Left ventricle myocardium inferior (tissue), 1 donor: ENCODE measurements at regions not wholly inside any gene's neighbourhood (a gene's known extent, or its start where the extent isn't known, plus 50 kb on each side); places are given as distances from the start of the nearest gene placed in this dataset.

Experiments used
- DNase-seq: peaks from one replicate; pipeline ENCODE4 v3.0.0-alpha.2; 2020
- H3K27ac ChIP-seq: fragments of 200-600 bp; replicated peaks from 2 replicates; pipeline ENCODE4 v1.8.0; 2021
- H3K27me3 ChIP-seq: fragments of 200-600 bp; 2 replicates; pipeline ENCODE4 v1.8.0; 2021; ENCODE audit warnings: low read depth
- H3K36me3 ChIP-seq: fragments of 200-600 bp; 2 replicates; pipeline ENCODE4 v1.8.0; 2021
- H3K4me1 ChIP-seq: fragments of 200-600 bp; 2 replicates; pipeline ENCODE4 v1.8.0; 2021
- H3K4me3 ChIP-seq: fragments of 200-600 bp; 2 replicates; pipeline ENCODE4 v1.8.0; 2021; ENCODE audit warnings: mild to moderate bottlenecking, moderate library complexity
- H3K9me3 ChIP-seq: fragments of 200-600 bp; replicated peaks from 2 replicates; pipeline ENCODE4 v1.8.0; 2021
- CTCF ChIP-seq: fragments of 200-600 bp; IDR thresholded peaks from 2 replicates; pipeline ENCODE4 v1.8.0; 2021; ENCODE audit warnings: antibody characterized with exemption, mild to moderate bottlenecking, borderline replicate concordance
- intact Hi-C: fragments of 100-400 bp; cut with micrococcal nuclease; formaldehyde crosslinking; loops from one replicate; pipeline ENCODE4 v1.11.0; 2022
- donor health status: DM: no; HTN: yes; CAD: no; lungs with severe emphysema.

GRCh38 chr3:13219077-13219901 is 146.1 kb upstream of the IQSEC1 start:
- Histone ChIP-seq H3K4me1 (peaks cover 16% of the 10 kb centered on the region), H3K4me3 (no peak overlapping the region), H3K27me3 (peaks cover 30% of the 10 kb centered on the region), H3K36me3 (no peaks in the 10 kb centered on the region), H3K27ac (no peak overlapping the region), H3K9me3 (no peaks in the 10 kb centered on the region)
- intact Hi-C loops = no loop called here
- TF ChIP-seq CTCF = no peak
- no peak for DNase-seq

GRCh38 chr3:13218541-13218908 is 145.3 kb upstream of the IQSEC1 start:
- peaks cover 38% of the 10 kb centered on the region for H3K27me3 ChIP-seq
- no peak for DNase-seq
- no peak overlapping the region for H3K27ac ChIP-seq
- H3K4me3 ChIP-seq = no peak overlapping the region
- no peak for TF ChIP-seq CTCF
- intact Hi-C loops = no loop called here
- H3K4me1 ChIP-seq = peaks cover 9% of the 10 kb centered on the region
- no peaks in the 10 kb centered on the region for H3K36me3 ChIP-seq
- no peaks in the 10 kb centered on the region for H3K9me3 ChIP-seq

DNA sequence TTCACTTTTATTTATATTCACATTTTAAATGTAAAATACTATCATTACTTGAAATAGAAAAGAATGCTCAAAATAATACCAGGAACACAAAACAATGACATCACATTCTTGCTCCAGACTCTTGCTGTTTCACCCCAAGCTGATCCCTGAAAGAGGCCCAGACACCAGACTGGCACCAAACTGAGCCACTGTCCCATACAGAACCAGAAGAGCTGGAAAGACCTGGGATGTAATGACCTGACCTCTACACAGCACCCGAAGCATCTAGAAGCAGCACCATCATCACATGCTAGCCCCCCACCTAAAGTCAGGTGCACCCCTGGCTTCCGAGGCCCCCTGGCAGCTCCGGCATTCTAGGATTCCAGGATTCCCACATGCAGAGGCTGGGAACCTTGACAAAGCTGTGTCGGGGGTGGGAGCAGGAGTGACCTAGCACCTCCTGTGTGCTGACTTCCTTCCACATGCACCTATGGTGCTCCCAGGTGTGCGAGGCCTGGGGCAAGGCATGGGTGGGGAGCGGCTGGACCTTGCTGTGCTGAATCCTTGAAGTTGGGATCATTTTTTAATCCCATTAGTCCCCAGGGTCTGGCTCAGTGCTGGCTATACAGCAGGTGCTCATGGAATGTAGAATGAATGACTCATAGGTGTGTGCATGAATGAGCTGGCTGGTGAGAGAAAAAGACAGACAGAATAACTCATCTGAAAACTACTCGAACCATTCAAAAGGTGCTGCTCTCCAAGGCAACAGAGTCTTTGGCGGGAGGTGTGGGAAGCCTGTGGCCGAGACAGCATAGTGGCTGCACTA is 144.7 kb upstream of the IQSEC1 start:
- no peak for TF ChIP-seq CTCF
- no peak for DNase-seq
- peaks cover 3% of the 10 kb centered on the region for H3K4me1 ChIP-seq
- peaks cover 32% of the 10 kb centered on the region for H3K27me3 ChIP-seq
- H3K9me3 ChIP-seq = no peaks in the 10 kb centered on the region
- intact Hi-C loops = no loop called here
- no peak overlapping the region for H3K27ac ChIP-seq
- no peaks in the 10 kb centered on the region for H3K36me3 ChIP-seq
- H3K4me3 ChIP-seq = no peak overlapping the region

GRCh38 chr3:13217253-13217652 is 144.0 kb upstream of the IQSEC1 start:
- Histone ChIP-seq H3K4me3 (no peak overlapping the region), H3K4me1 (no peaks in the 10 kb centered on the region), H3K36me3 (no peaks in the 10 kb centered on the region), H3K9me3 (no peaks in the 10 kb centered on the region), H3K27ac (no peak overlapping the region), H3K27me3 (peaks cover 31% of the 10 kb centered on the region)
- DNase-seq = no peak
- TF ChIP-seq CTCF = no peak
- intact Hi-C loops = no loop called here

DNA sequence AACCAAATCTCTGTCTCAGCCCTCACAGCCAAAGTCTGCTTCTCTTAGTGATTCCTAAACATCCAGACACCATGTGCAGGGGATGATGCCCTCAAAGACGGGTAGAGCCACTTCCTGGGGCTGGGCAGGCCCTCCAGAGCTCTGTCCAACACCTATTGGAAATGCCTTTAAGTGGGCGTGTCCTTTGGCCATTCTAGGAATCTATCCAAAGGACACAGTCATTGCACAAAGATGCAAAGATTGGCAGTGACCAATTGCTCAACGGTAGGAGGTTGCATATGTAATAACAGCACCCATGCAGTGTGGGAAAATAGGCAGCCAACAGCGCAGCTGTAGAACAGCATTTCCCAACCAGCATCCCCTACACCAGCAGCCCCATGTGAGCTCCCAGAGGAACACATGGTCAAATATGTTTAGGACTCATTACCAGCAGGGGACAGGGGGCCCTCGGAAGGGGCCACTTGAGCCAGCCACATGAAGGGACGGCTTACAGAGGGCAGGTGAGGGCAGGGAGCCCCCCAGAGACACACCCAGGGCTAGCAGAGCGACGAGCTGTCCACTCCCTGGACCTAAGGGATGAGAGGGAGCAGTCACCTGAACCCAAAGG is 142.8 kb upstream of the IQSEC1 start:
- H3K4me3 ChIP-seq = no peak overlapping the region
- no peaks in the 10 kb centered on the region for H3K4me1 ChIP-seq
- TF ChIP-seq CTCF = no peak
- no peak for DNase-seq
- intact Hi-C loops = no loop called here
- no peaks in the 10 kb centered on the region for H3K9me3 ChIP-seq
- peaks cover 39% of the 10 kb centered on the region for H3K27me3 ChIP-seq
- no peaks in the 10 kb centered on the region for H3K36me3 ChIP-seq
- H3K27ac ChIP-seq = no peak overlapping the region
